ENCODE measurements at regions not wholly inside any gene's neighbourhood (a gene's known extent, or its start where the extent isn't known, plus 50 kb on each side); places are given as distances from the start of the nearest gene placed in this dataset.

DNA sequence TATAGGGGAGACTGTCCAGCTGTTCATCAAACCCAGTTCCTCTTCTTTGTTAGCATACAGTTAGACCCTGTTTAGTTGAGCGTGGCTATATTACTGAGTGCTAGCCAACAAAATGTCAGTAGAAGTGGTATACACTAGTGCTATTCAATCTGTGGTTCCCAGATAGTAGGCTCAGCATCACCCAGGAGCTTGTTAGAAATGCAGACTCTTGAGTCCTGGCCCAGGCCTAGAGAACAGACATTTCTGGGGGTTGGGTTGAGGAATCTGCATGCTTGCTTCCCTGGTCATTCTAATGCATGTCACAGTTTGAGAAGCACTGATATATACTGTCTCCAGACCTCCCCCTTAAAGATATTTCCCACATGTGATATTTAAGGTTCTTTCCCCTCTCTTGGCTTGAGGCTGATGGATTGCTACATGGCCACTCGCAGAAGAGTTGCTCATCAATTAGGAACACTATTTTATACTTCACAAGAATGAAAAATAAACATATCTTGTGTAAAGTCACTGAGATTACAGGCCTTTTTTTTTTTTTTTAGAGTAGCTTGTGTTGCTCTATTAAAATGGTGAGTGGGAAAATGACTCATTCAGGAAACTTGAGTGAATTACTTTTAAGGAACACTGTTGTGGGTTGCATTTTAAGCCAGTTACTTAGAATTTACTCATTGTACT lies 289.0 kb downstream of the STIM2 start:
- DNase-seq (ENCODE audit: low read depth): peak; percentile 9
- Histone ChIP-seq H3K36me3 (ENCODE audit: control insufficient read depth, insufficient read depth, low read length, severe bottlenecking) (no peaks in the 10 kb centered on the region), H3K4me3 (ENCODE audit: low read length) (no peak overlapping the region), H3K4me1 (ENCODE audit: control insufficient read depth, insufficient read depth, low read length) (peaks cover 65% of the 10 kb centered on the region), H3K9ac (ENCODE audit: low read length) (no peak overlapping the region), H3K27me3 (replicated peaks; ENCODE audit: control insufficient read depth, insufficient read depth, low read length) (no peaks in the 10 kb centered on the region), H3K9me3 (ENCODE audit: control insufficient read depth, low read length) (no peaks in the 10 kb centered on the region)

DNA sequence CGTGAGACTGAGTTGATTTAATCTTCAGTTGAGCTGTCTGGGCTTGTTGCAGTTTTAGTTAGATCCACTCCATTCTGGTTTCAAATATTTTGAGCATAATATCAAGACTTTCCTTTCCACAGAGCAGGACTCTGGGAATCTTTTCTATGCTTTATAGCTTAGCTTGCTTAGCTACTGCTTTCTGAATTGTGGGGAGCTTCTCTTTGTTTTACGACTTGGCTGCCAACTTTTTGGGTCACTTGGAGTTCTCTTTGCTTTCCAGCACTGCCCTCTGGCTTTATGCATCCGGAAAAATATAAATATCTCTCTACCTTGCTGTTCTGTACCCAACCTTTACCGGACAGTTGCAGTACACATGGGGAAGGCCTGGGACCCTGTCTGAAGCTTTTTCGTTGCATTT lies 292.1 kb downstream of the STIM2 start:
- Histone ChIP-seq H3K36me3 (ENCODE audit: control insufficient read depth, insufficient read depth, low read length, severe bottlenecking) (no peaks in the 10 kb centered on the region), H3K4me3 (ENCODE audit: low read length) (no peak overlapping the region), H3K9ac (ENCODE audit: low read length) (no peak overlapping the region), H3K9me3 (ENCODE audit: control insufficient read depth, low read length) (no peaks in the 10 kb centered on the region), H3K4me1 (ENCODE audit: control insufficient read depth, insufficient read depth, low read length) (peaks cover 59% of the 10 kb centered on the region), H3K27me3 (replicated peaks; ENCODE audit: control insufficient read depth, insufficient read depth, low read length) (no peaks in the 10 kb centered on the region)
- DNase-seq (ENCODE audit: low read depth): no peak

DNA sequence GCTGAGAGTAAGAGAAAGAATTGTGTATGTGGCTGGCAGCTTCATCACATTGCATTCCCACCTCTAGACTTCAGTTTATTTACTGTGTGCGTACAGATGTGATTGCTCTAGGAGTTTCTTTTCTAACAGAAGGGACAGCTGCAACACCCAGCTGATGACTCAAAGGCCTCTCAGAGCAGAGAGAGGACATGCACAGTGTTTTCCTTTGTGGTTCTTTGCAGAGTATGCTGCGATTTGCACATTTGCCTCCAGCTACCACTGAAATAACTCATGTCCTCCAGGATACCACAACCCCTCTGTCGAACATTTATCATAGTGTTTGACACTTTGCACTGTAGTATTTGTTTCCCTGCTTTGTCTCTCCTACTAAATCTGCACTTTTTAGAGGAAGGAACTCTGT lies 294.1 kb downstream of the STIM2 start:
- Histone ChIP-seq H3K9me3 (ENCODE audit: control insufficient read depth, low read length) (no peaks in the 10 kb centered on the region), H3K4me3 (ENCODE audit: low read length) (no peak overlapping the region), H3K36me3 (ENCODE audit: control insufficient read depth, insufficient read depth, low read length, severe bottlenecking) (no peaks in the 10 kb centered on the region), H3K27me3 (replicated peaks; ENCODE audit: control insufficient read depth, insufficient read depth, low read length) (no peaks in the 10 kb centered on the region), H3K4me1 (ENCODE audit: control insufficient read depth, insufficient read depth, low read length) (peaks cover 41% of the 10 kb centered on the region), H3K9ac (ENCODE audit: low read length) (no peak overlapping the region)
- DNase-seq (ENCODE audit: low read depth): peak; percentile 28

DNA sequence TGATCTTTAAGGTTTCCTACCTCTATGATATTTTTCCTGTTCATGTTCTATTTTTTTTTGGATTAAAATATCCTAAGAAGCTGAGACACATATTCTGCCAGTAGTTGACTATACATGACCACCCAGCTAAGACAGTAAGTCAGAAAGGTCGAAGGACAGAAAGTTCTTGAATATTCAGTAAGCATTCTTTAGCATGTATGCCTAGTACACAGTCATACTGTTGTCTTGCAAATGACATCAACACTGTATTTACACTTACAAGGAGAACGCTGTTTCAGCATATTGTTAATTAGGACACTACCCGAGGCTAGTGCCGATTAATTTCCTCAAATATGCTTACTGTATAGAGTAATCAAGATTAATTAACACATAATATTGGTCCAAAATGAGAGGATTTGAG lies 300.6 kb downstream of the STIM2 start:
- DNase-seq (ENCODE audit: low read depth): no peak
- Histone ChIP-seq H3K27me3 (replicated peaks; ENCODE audit: control insufficient read depth, insufficient read depth, low read length) (peaks cover 3% of the 10 kb centered on the region), H3K9ac (ENCODE audit: low read length) (no peak overlapping the region), H3K4me3 (ENCODE audit: low read length) (no peak overlapping the region), H3K36me3 (ENCODE audit: control insufficient read depth, insufficient read depth, low read length, severe bottlenecking) (no peaks in the 10 kb centered on the region), H3K9me3 (ENCODE audit: control insufficient read depth, low read length) (no peaks in the 10 kb centered on the region), H3K4me1 (ENCODE audit: control insufficient read depth, insufficient read depth, low read length) (no peaks in the 10 kb centered on the region)

DNA sequence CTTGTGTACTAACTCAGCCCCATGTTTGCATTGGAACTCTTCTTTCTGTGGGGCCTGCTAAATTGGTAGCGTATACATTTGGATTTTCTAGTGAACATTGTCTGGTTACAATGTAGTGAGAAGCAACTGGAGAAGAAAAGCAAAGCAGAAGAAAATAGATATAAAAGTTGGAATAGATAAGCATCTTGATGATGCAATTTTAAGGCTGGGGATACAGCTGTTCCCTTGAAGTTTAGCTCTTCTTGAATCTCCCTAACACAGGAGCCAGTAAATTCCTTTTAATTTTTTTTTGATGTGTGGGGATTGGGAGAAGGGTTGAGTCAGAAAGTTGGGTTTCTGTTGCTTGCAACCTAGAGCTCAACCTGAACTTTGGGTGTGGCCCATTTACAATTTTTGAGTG lies 308.1 kb downstream of the STIM2 start:
- Histone ChIP-seq H3K4me1 (ENCODE audit: control insufficient read depth, insufficient read depth, low read length) (peaks cover 4% of the 10 kb centered on the region), H3K36me3 (ENCODE audit: control insufficient read depth, insufficient read depth, low read length, severe bottlenecking) (no peaks in the 10 kb centered on the region), H3K4me3 (ENCODE audit: low read length) (no peak overlapping the region)

DNA sequence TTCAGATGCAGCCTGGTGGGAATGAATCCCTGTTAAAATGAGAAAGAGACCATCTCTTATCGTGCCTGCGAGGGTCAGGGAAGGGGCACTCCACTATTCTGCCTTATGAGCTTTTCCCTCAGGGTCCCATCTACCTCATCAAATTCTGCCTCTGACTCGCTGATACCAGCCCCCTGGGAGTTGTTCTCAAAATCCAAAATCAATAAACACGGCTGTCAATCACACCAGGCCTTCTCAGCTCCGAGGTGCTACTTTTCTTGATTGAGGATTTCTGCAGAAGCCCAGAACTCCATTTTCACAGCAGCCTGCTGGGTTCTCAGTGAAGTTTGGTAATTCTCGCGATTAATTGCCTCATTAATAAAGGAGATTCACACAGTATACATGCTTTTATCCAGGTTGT lies 312.6 kb downstream of the STIM2 start:
- H3K36me3 ChIP-seq (ENCODE audit: control insufficient read depth, insufficient read depth, low read length, severe bottlenecking): no peaks in the 10 kb centered on the region
- H3K9me3 ChIP-seq (ENCODE audit: control insufficient read depth, low read length): no peaks in the 10 kb centered on the region
- H3K4me3 ChIP-seq (ENCODE audit: low read length): no peak overlapping the region
- peaks cover 4% of the 10 kb centered on the region for H3K27me3 ChIP-seq (replicated peaks; ENCODE audit: control insufficient read depth, insufficient read depth, low read length)
- no peak overlapping the region for H3K9ac ChIP-seq (ENCODE audit: low read length)
- DNase-seq (ENCODE audit: low read depth): no peak
- H3K4me1 ChIP-seq (ENCODE audit: control insufficient read depth, insufficient read depth, low read length): peaks cover 8% of the 10 kb centered on the region

More for the DNA sequence above, 308.1 kb downstream of the STIM2 start:
- Histone ChIP-seq H3K9me3 (ENCODE audit: control insufficient read depth, low read length) (no peaks in the 10 kb centered on the region), H3K9ac (ENCODE audit: low read length) (no peak overlapping the region), H3K27me3 (replicated peaks; ENCODE audit: control insufficient read depth, insufficient read depth, low read length) (peaks cover 9% of the 10 kb centered on the region)
- no peak for DNase-seq (ENCODE audit: low read depth)

DNA sequence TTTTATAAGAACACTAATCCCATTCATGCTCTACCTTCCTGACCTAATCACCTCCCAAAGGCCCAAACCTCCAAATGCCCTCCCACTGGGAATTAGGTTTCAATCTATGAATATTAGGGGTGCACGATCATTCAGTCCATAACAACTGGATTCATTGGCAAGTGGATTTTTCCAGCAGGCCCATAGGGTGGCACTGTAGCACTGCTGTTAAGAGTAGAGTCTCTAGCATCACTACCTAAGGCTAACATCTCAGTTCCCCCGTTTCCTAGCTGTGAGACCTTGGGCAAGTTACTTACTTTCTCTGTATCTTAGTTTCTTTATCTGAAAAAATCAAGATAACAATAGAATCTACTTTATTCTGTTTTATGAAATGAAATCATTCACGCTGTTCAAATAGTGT lies 315.8 kb downstream of the STIM2 start:
- DNase-seq (ENCODE audit: low read depth): peak; percentile 4
- Histone ChIP-seq H3K27me3 (replicated peaks; ENCODE audit: control insufficient read depth, insufficient read depth, low read length) (no peaks in the 10 kb centered on the region), H3K9me3 (ENCODE audit: control insufficient read depth, low read length) (no peaks in the 10 kb centered on the region), H3K9ac (ENCODE audit: low read length) (no peak overlapping the region), H3K4me1 (ENCODE audit: control insufficient read depth, insufficient read depth, low read length) (peaks cover 8% of the 10 kb centered on the region), H3K36me3 (ENCODE audit: control insufficient read depth, insufficient read depth, low read length, severe bottlenecking) (no peaks in the 10 kb centered on the region), H3K4me3 (ENCODE audit: low read length) (no peak overlapping the region)

DNA sequence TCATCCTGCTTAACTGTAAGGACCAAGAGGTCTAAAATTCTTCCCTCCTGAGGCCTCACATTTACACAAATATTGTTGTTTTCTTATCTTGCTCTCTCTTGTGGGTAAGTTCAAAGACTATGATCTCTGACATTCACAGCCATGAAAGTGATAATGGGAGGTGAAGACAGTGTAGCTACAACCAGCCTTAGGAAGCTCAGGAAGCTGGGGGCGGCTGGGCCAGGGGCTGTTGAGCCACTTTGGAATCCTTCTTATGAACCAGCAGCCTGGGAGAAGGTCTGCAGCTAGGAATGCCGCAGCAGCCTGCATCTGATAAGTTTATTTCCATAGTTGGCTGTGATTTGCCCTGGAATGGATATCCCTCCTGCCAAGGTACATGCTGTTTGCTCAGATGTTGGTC lies 316.2 kb downstream of the STIM2 start:
- no peak for DNase-seq (ENCODE audit: low read depth)
- no peaks in the 10 kb centered on the region for H3K9me3 ChIP-seq (ENCODE audit: control insufficient read depth, low read length)
- H3K9ac ChIP-seq (ENCODE audit: low read length): no peak overlapping the region
- H3K27me3 ChIP-seq (replicated peaks; ENCODE audit: control insufficient read depth, insufficient read depth, low read length): no peaks in the 10 kb centered on the region
- no peak overlapping the region for H3K4me3 ChIP-seq (ENCODE audit: low read length)
- H3K4me1 ChIP-seq (ENCODE audit: control insufficient read depth, insufficient read depth, low read length): peaks cover 12% of the 10 kb centered on the region
- H3K36me3 ChIP-seq (ENCODE audit: control insufficient read depth, insufficient read depth, low read length, severe bottlenecking): no peaks in the 10 kb centered on the region

DNA sequence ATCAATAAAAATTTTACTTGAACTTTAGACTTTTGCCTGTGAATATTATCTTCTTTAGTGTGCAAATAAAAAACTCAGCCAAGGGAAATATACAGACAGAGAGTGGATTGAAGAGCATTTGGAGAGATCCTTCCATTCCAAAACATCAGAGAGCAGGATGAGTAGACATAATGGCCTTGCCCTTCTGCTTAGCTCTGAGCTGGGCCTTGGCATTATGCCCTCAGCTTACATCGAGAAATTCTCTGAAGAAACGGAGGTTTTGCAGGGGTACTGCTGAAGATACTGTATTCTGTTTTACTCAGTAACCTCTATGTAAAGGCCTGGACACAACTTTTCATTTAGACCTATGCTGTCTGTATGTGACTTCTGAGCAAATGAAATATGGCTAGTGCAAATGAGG lies 317.4 kb downstream of the STIM2 start:
- Histone ChIP-seq H3K4me1 (ENCODE audit: control insufficient read depth, insufficient read depth, low read length) (peaks cover 18% of the 10 kb centered on the region), H3K9ac (ENCODE audit: low read length) (no peak overlapping the region), H3K27me3 (replicated peaks; ENCODE audit: control insufficient read depth, insufficient read depth, low read length) (no peaks in the 10 kb centered on the region), H3K4me3 (ENCODE audit: low read length) (no peak overlapping the region), H3K36me3 (ENCODE audit: control insufficient read depth, insufficient read depth, low read length, severe bottlenecking) (no peaks in the 10 kb centered on the region), H3K9me3 (ENCODE audit: control insufficient read depth, low read length) (no peaks in the 10 kb centered on the region)
- DNase-seq (ENCODE audit: low read depth): no peak

DNA sequence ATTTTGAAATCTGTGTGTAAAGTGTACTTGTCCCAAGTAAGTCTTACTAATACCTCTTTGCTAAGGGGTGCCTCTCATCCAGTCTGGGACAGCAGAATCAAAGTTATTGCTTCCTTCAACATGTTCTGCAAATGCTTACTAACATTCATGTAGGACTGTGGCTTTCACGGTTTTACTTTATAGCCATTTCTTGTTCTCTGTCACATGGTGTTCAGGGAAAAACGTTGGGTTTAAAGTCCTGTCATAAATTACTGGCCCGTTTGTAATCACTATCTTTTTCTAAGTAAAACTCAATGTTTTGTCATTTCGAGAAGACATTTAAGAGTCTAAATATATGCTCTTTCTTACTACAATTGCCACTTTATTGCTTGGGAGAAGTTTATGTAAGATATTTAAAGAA lies 321.1 kb downstream of the STIM2 start:
- Histone ChIP-seq H3K9ac (ENCODE audit: low read length) (peak overlapping the region; percentile 26), H3K27me3 (replicated peaks; ENCODE audit: control insufficient read depth, insufficient read depth, low read length) (no peaks in the 10 kb centered on the region), H3K4me3 (ENCODE audit: low read length) (peak overlapping the region; percentile 31), H3K36me3 (ENCODE audit: control insufficient read depth, insufficient read depth, low read length, severe bottlenecking) (no peaks in the 10 kb centered on the region), H3K4me1 (ENCODE audit: control insufficient read depth, insufficient read depth, low read length) (peaks cover 20% of the 10 kb centered on the region), H3K9me3 (ENCODE audit: control insufficient read depth, low read length) (no peaks in the 10 kb centered on the region)
- no peak for DNase-seq (ENCODE audit: low read depth)

DNA sequence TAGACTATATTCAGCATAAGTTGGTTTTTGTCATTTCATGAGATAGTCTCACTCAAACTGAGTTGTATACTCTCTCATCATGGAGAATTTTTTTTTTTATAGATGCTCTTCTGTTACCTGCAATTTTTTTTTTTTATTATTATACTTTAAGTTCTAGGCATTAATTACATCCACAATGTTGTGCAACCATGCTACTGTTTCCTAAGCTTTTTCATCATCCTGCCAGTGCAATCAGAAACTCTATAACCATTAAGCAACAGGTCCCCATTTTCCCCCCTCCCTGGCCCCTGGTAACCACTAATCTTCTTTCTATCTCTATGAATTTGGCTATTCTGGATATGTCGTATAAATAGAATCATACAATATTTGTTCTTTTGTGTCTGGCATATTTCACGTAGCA lies 321.6 kb downstream of the STIM2 start:
- H3K9me3 ChIP-seq (ENCODE audit: control insufficient read depth, low read length): no peaks in the 10 kb centered on the region
- H3K4me1 ChIP-seq (ENCODE audit: control insufficient read depth, insufficient read depth, low read length): peaks cover 20% of the 10 kb centered on the region
- no peaks in the 10 kb centered on the region for H3K27me3 ChIP-seq (replicated peaks; ENCODE audit: control insufficient read depth, insufficient read depth, low read length)
- peak overlapping the region; percentile 31 for H3K4me3 ChIP-seq (ENCODE audit: low read length)
- no peak overlapping the region for H3K9ac ChIP-seq (ENCODE audit: low read length)
- DNase-seq (ENCODE audit: low read depth): no peak
- H3K36me3 ChIP-seq (ENCODE audit: control insufficient read depth, insufficient read depth, low read length, severe bottlenecking): no peaks in the 10 kb centered on the region

DNA sequence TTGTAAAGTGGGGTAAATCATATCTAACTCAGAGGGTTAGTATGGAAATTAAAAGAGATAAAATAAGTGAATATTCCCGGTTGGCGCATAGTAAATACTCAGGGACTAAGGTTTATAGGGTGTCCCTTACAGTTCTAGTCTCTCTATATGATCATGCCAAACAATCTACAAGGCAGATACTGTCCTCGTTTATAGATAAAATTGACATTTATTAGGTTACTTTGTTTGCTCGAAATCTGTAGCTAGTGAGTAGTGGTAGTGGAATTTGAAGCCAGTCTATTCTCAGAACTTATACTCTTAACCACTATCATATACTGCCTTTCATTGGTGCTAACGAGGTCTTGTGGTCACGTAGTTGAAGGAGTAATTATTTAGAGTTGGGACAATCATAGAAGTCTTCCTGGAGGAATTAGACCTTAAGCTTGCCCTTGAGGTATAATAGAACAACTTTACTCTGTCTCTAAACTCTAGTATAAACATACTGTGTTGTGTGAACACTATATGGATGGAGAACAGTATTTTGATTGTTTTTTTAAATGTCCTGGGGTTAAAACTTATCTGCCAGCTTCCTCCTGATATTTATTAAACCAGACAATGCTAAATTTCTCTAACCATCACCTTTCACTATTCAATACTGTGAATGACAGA lies 324.0 kb downstream of the STIM2 start:
- DNase-seq (ENCODE audit: low read depth): no peak
- H3K4me1 ChIP-seq (ENCODE audit: control insufficient read depth, insufficient read depth, low read length): peaks cover 16% of the 10 kb centered on the region
- no peaks in the 10 kb centered on the region for H3K27me3 ChIP-seq (replicated peaks; ENCODE audit: control insufficient read depth, insufficient read depth, low read length)
- no peaks in the 10 kb centered on the region for H3K36me3 ChIP-seq (ENCODE audit: control insufficient read depth, insufficient read depth, low read length, severe bottlenecking)
- H3K4me3 ChIP-seq (ENCODE audit: low read length): no peak overlapping the region
- H3K9me3 ChIP-seq (ENCODE audit: control insufficient read depth, low read length): no peaks in the 10 kb centered on the region
- H3K9ac ChIP-seq (ENCODE audit: low read length): no peak overlapping the region

All from adipocyte (in vitro differentiated cells).